ENCODE measurements at regions not wholly inside any gene's neighbourhood (a gene's known extent, or its start where the extent isn't known, plus 50 kb on each side); places are given as distances from the start of the nearest gene placed in this dataset.

- TF ChIP-seq CTCF (conservative IDR thresholded peaks at IDR 0.05 in 1 of 2, IDR thresholded peaks at IDR 0.05 in 1 of 2; ENCODE audit: extremely low read depth in 1 of 2, insufficient read depth in 1 of 2, low read depth in 1 of 2, low read length in 2 of 2) = no peak
- TF ChIP-seq EZH2 (IDR thresholded peaks at IDR 0.05; ENCODE audit: borderline replicate concordance, low read length) = no peak
These were observed 2186.5 kb upstream of the ACO1 start for GRCh38 chr9:30197954-30198353.

Data from mammary epithelial cell (primary cell).